GM18867 (cell line): ENCODE measurements at regions not wholly inside any gene's neighbourhood (a gene's known extent, or its start where the extent isn't known, plus 50 kb on each side); places are given as distances from the start of the nearest gene placed in this dataset.
A peak's percentile ranks its signal among the peaks of the same experiment; 100 is the strongest.

Experiments used
- ATAC-seq: cut with Tn5 transposase; IDR thresholded peaks from one replicate; pipeline ENCODE4 v1.9.1; 2021; ENCODE audit warnings: mild to moderate bottlenecking, moderate library complexity; ENCODE audit not compliant: unreplicated experiment

- no peak for ATAC-seq
Measured at GRCh38 chrX:13266641-13267345, 53.1 kb downstream of the ATXN3L start.

GRCh38 chrX:13265549-13266132 is 54.2 kb downstream of the ATXN3L start:
- ATAC-seq, result no peak

GRCh38 chrX:13265111-13265510 is 54.7 kb downstream of the ATXN3L start:
- ATAC-seq, result no peak

GRCh38 chrX:13263560-13264251 is 56.1 kb downstream of the ATXN3L start:
- ATAC-seq, result peak; percentile 85

GRCh38 chrX:13261348-13261747 is 58.5 kb downstream of the ATXN3L start:
- no peak for ATAC-seq

GRCh38 chrX:13260598-13260997 is 59.3 kb downstream of the ATXN3L start:
- no peak for ATAC-seq

GRCh38 chrX:13258725-13259124 is 61.1 kb downstream of the ATXN3L start:
- ATAC-seq, result no peak

- no peak for ATAC-seq
Measured at GRCh38 chrX:13258052-13258444, 61.8 kb downstream of the ATXN3L start.

- peak; percentile 49 for ATAC-seq
Measured at GRCh38 chrX:13257223-13258051, 62.4 kb downstream of the ATXN3L start.

GRCh38 chrX:13256603-13257002 is 63.2 kb downstream of the ATXN3L start:
- no peak for ATAC-seq

- ATAC-seq, result peak; percentile 0
Measured at GRCh38 chrX:13254870-13255269, 65.0 kb downstream of the ATXN3L start.

- peak; percentile 63 for ATAC-seq
Measured at GRCh38 chrX:13254076-13254785, 65.6 kb downstream of the ATXN3L start.

- ATAC-seq, result no peak
Measured at GRCh38 chrX:13253223-13253622, 66.6 kb downstream of the ATXN3L start.

- ATAC-seq, result no peak
Measured at GRCh38 chrX:13252726-13253125, 67.1 kb downstream of the ATXN3L start.

- ATAC-seq, result no peak
Measured at GRCh38 chrX:13250826-13251580, 68.8 kb downstream of the ATXN3L start.

GRCh38 chrX:13248867-13249486 is 70.9 kb downstream of the ATXN3L start:
- ATAC-seq, result no peak

GRCh38 chrX:13239272-13239671 is 80.6 kb downstream of the ATXN3L start:
- no peak for ATAC-seq

- no peak for ATAC-seq
Measured at GRCh38 chrX:13235930-13236329, 83.9 kb downstream of the ATXN3L start.

GRCh38 chrX:13232484-13232883 is 87.4 kb downstream of the ATXN3L start:
- ATAC-seq, result no peak
